CD14-positive monocyte (primary cell): ENCODE measurements at regions not wholly inside any gene's neighbourhood (a gene's known extent, or its start where the extent isn't known, plus 50 kb on each side); places are given as distances from the start of the nearest gene placed in this dataset.

Source experiments
- DNase-seq, 3 donors: peaks; one replicate each; pipeline ENCODE4 v3.0.0-alpha.2; 2011 to 2022
- H2AFZ ChIP-seq: 2 replicates; pipeline ENCODE4 v1.6.0; 2012; ENCODE audit warnings: mild to moderate bottlenecking, low read depth, low read length, inconsistent platforms; ENCODE audit not compliant: insufficient read depth, poor library complexity, severe bottlenecking
- H3K27ac ChIP-seq, 2 donors: 1 replicate in 1 of 2; 2 replicates in 1 of 2; pipeline ENCODE4 v1.5.1; 2012 to 2013; ENCODE audit warnings: low read length in 2 of 2, control low read depth in 1 of 2, inconsistent platforms in 1 of 2, low read depth in 1 of 2, mild to moderate bottlenecking in 1 of 2
- H3K27me3 ChIP-seq, 2 donors: one replicate each; pipeline versions ENCODE4 v1.6.0 to v1.6.1; 2011 to 2013; ENCODE audit warnings: low read length in 2 of 2; ENCODE audit not compliant: control insufficient read depth in 2 of 2, insufficient read depth in 2 of 2
- H3K36me3 ChIP-seq, 2 donors: replicated peaks in 1 of 2; 1 replicate in 1 of 2; 2 replicates in 1 of 2; pipeline versions ENCODE4 v1.5.1 to v1.6.1; 2012 to 2013; ENCODE audit warnings: low read length in 2 of 2, control low read depth in 1 of 2, inconsistent platforms in 1 of 2, mild to moderate bottlenecking in 1 of 2; ENCODE audit not compliant: insufficient read depth in 2 of 2, control insufficient read depth in 1 of 2
- H3K4me1 ChIP-seq, 2 donors: 1 replicate in 1 of 2; 2 replicates in 1 of 2; pipeline versions ENCODE4 v1.5.1 to v1.6.1; 2012 to 2013; ENCODE audit warnings: low read length in 2 of 2, control low read depth in 1 of 2, inconsistent platforms in 1 of 2, mild to moderate bottlenecking in 1 of 2, moderate library complexity in 1 of 2; ENCODE audit not compliant: insufficient read depth in 2 of 2, control insufficient read depth in 1 of 2
- H3K4me2 ChIP-seq: replicated peaks from 2 replicates; pipeline ENCODE3; 2012; ENCODE audit warnings: low read length, moderate library complexity, mild to moderate bottlenecking; ENCODE audit not compliant: poor library complexity, severe bottlenecking; ENCODE audit errors: extremely low read depth
- H3K4me3 ChIP-seq, 3 experiments: fragments of 200-600 bp in 1 of 3; sonication (generic) in 1 of 3; replicated peaks in 1 of 3; 1 replicate in 2 of 3; 2 replicates in 1 of 3; pipeline ENCODE4 v1.5.1; 2011 to 2013; ENCODE audit warnings: low read length in 3 of 3, mild to moderate bottlenecking in 3 of 3, control low read depth in 2 of 3, low read depth in 2 of 3, inconsistent platforms in 1 of 3, moderate library complexity in 1 of 3
- H3K79me2 ChIP-seq: 2 replicates; pipeline ENCODE4 v1.6.0; 2012; ENCODE audit warnings: mild to moderate bottlenecking, control low read depth, inconsistent platforms, low read length, moderate library complexity; ENCODE audit not compliant: insufficient read depth
- H3K9ac ChIP-seq: 2 replicates; pipeline ENCODE4 v1.6.0; 2017; ENCODE audit warnings: low read length, mild to moderate bottlenecking; ENCODE audit not compliant: insufficient read depth, poor library complexity, severe bottlenecking
- H3K9me3 ChIP-seq, 2 donors: replicated peaks in 1 of 2; 1 replicate in 1 of 2; 2 replicates in 1 of 2; pipeline versions ENCODE4 v1.5.1 to v1.6.1; 2012 to 2013; ENCODE audit warnings: low read length in 2 of 2, control low read depth in 1 of 2; ENCODE audit not compliant: control insufficient read depth in 1 of 2, insufficient read depth in 1 of 2
- H4K20me1 ChIP-seq: 2 replicates; pipeline ENCODE4 v1.6.0; 2012; ENCODE audit warnings: mild to moderate bottlenecking, low read length, control low read depth, moderate library complexity; ENCODE audit not compliant: insufficient read depth
- H3K27ac Mint-ChIP-seq, 7 donors: one replicate each; pipeline ENCODE4 v1.8.0; 2020; ENCODE audit warnings: mild to moderate bottlenecking in 7 of 7, mixed read lengths in 7 of 7, moderate library complexity in 6 of 7, inconsistent platforms in 2 of 7
- H3K27me3 Mint-ChIP-seq, 3 donors: one replicate each; pipeline ENCODE4 v1.8.0; 2021 to 2022; ENCODE audit warnings: low read depth in 3 of 3, mild to moderate bottlenecking in 3 of 3, mixed read lengths in 3 of 3, moderate library complexity in 3 of 3, inconsistent platforms in 1 of 3
- H3K36me3 Mint-ChIP-seq, 2 donors: one replicate each; pipeline ENCODE4 v1.8.0; 2020; ENCODE audit warnings: mixed read lengths in 2 of 2, inconsistent platforms in 1 of 2, mild to moderate bottlenecking in 1 of 2
- H3K4me1 Mint-ChIP-seq: one replicate; pipeline ENCODE4 v1.8.0; 2020; ENCODE audit warnings: mild to moderate bottlenecking, mixed read lengths
- H3K4me3 Mint-ChIP-seq, 2 donors: one replicate each; pipeline ENCODE4 v1.8.0; 2020; ENCODE audit warnings: mild to moderate bottlenecking in 2 of 2, mixed read lengths in 2 of 2, moderate library complexity in 1 of 2
- H3K9me3 Mint-ChIP-seq, 7 donors: one replicate each; pipeline ENCODE4 v1.8.0; 2020 to 2022; ENCODE audit warnings: mixed read lengths in 7 of 7, mild to moderate bottlenecking in 6 of 7, moderate library complexity in 6 of 7, inconsistent platforms in 2 of 7
- CTCF ChIP-seq: fragments of 200-600 bp; IDR thresholded peaks from one replicate; pipeline ENCODE4 v1.8.0; 2022; ENCODE audit warnings: antibody characterized with exemption, mild to moderate bottlenecking
- WGBS: methylation state at CpG from one replicate; pipeline ENCODE4 v1.1.5; 2013; ENCODE audit warnings: missing lambda C conversion rate; ENCODE audit not compliant: insufficient coverage; 5-methylcytosine and 5-hydroxymethylcytosine counted together
- intact Hi-C, 2 donors: fragments of 100-400 bp; cut with micrococcal nuclease; formaldehyde crosslinking; loops; one replicate each; pipeline versions ENCODE4 v1.15.0 to v1.15.1; 2023

- TF ChIP-seq CTCF = no peak
- no peaks in the 10 kb centered on the region for H3K27me3 Mint-ChIP-seq
- no peaks in the 10 kb centered on the region for H3K36me3 Mint-ChIP-seq
- no peaks in the 10 kb centered on the region for H3K4me1 Mint-ChIP-seq
- H3K27ac ChIP-seq = no peak overlapping the region
- H2AFZ ChIP-seq = no peak overlapping the region
- WGBS = no CpG with 5 or more reads among the region's 2 CpGs
- peaks cover 0 to 5% (median 2%) of the 10 kb centered on the region in 7 donors for H3K9me3 Mint-ChIP-seq
- H3K9ac ChIP-seq = no peak overlapping the region
- H3K4me1 ChIP-seq = no peaks in the 10 kb centered on the region
- no peak overlapping the region for H3K27ac Mint-ChIP-seq
- no peaks in the 10 kb centered on the region for H3K79me2 ChIP-seq
- H4K20me1 ChIP-seq = no peaks in the 10 kb centered on the region
- H3K4me3 ChIP-seq = no peak overlapping the region
- no peaks in the 10 kb centered on the region for H3K9me3 ChIP-seq
- H3K27me3 ChIP-seq = no peaks in the 10 kb centered on the region
- no peak overlapping the region for H3K4me3 Mint-ChIP-seq
- no peak overlapping the region for H3K4me2 ChIP-seq
- intact Hi-C loops = no loop called here
- DNase-seq = no peak
- no peaks in the 10 kb centered on the region for H3K36me3 ChIP-seq
Measured at GRCh38 chr14:80346395-80346794, 135.1 kb upstream of the DIO2 start.

DNA sequence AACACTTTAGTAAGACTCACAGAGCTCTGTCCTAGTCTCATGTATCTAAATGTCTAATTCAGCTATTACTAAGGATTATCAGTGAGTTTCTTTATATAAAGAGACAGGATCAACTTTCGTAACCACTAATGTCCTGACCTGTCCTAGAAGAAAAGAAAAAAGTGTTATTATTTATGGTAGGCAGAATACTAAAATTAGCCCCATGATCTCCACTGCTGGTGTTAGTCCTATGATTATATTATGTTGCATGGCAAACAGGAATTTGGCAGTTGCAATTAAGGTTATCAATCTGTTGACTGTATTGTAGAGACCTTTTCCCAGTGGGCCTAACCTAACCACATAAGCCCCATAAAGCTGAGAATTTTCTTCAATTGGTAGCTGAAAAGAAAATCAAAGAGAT lies 132.9 kb upstream of the DIO2 start:
- Histone ChIP-seq H2AFZ (no peak overlapping the region), H4K20me1 (no peaks in the 10 kb centered on the region), H3K9ac (no peak overlapping the region), H3K36me3 (no peaks in the 10 kb centered on the region), H3K79me2 (no peaks in the 10 kb centered on the region), H3K27ac (no peak overlapping the region), H3K27me3 (no peaks in the 10 kb centered on the region), H3K4me3 (no peak overlapping the region), H3K4me1 (no peaks in the 10 kb centered on the region), H3K4me2 (no peak overlapping the region), H3K9me3 (no peaks in the 10 kb centered on the region)
- no CpG with 5 or more reads among the region's 1 CpG for WGBS
- Mint-ChIP-seq H3K9me3 (peaks cover 0 to 7% (median 2%) of the 10 kb centered on the region in 7 donors), H3K4me1 (no peaks in the 10 kb centered on the region), H3K27ac (no peak overlapping the region), H3K4me3 (no peak overlapping the region), H3K27me3 (no peaks in the 10 kb centered on the region), H3K36me3 (no peaks in the 10 kb centered on the region)
- DNase-seq = no peak
- no peak for TF ChIP-seq CTCF
- intact Hi-C loops = no loop called here
